CD4-positive, alpha-beta T cell (primary cell): ENCODE measurements at regions not wholly inside any gene's neighbourhood (a gene's known extent, or its start where the extent isn't known, plus 50 kb on each side); places are given as distances from the start of the nearest gene placed in this dataset.

Experiments used
- ATAC-seq: fragments of 200-7000 bp; cut with Tn5 transposase; one replicate; pipeline ENCODE4 v1.10.0; 2022; ENCODE audit warnings: mild to moderate bottlenecking; ENCODE audit not compliant: poor library complexity
- CTCF ChIA-PET: fragments of 350-600 bp; sonication (Branson Sonifier 250); formaldehyde crosslinking; loops from one replicate; lab custom pipeline; 2021; ENCODE audit warnings: antibody characterized with exemption, inconsistent platforms; lab: Charles Lee
- POLR2A ChIA-PET: fragments of 350-600 bp; sonication (Branson Sonifier 250); formaldehyde crosslinking; loops from one replicate; lab custom pipeline; 2021; ENCODE audit warnings: antibody characterized with exemption, inconsistent platforms; lab: Charles Lee
- DNase-seq, 14 experiments: peaks; one replicate each; pipeline ENCODE4 v3.0.0-alpha.2; 2013 to 2020; ENCODE audit warnings: mixed read lengths in 2 of 14
- H3K27ac ChIP-seq, 2 donors: one replicate each; pipeline versions ENCODE4 v1.5.1 to v1.7.0; 2013; ENCODE audit warnings: low read length in 2 of 2, low read depth in 1 of 2, mild to moderate bottlenecking in 1 of 2
- H3K27me3 ChIP-seq, 2 experiments: 1 replicate in 1 of 2; 2 replicates in 1 of 2; pipeline versions ENCODE4 v1.6.1 to v1.7.0; 2013; ENCODE audit warnings: low read length in 2 of 2, control low read depth in 1 of 2, mild to moderate bottlenecking in 1 of 2, moderate library complexity in 1 of 2; ENCODE audit not compliant: insufficient read depth in 2 of 2, control insufficient read depth in 1 of 2
- H3K36me3 ChIP-seq: one replicate; pipeline ENCODE4 v1.6.1; 2013; ENCODE audit warnings: low read length, control low read depth; ENCODE audit not compliant: insufficient read depth
- H3K4me1 ChIP-seq: one replicate; pipeline ENCODE4 v1.6.1; 2013; ENCODE audit warnings: low read length, control low read depth; ENCODE audit not compliant: insufficient read depth
- H3K4me3 ChIP-seq: one replicate; pipeline ENCODE4 v1.5.1; 2013; ENCODE audit warnings: mild to moderate bottlenecking, low read length, moderate library complexity
- H3K9me3 ChIP-seq, 2 experiments: 1 replicate in 1 of 2; 2 replicates in 1 of 2; pipeline versions ENCODE4 v1.6.1 to v1.7.0; 2013; ENCODE audit warnings: low read length in 2 of 2, mild to moderate bottlenecking in 2 of 2, control low read depth in 1 of 2, moderate library complexity in 1 of 2; ENCODE audit not compliant: control insufficient read depth in 1 of 2, insufficient read depth in 1 of 2
- H3K27ac Mint-ChIP-seq: one replicate; pipeline ENCODE4 v1.8.0; 2020; ENCODE audit warnings: mixed read lengths
- H3K27me3 Mint-ChIP-seq: one replicate; pipeline ENCODE4 v1.8.0; 2021; ENCODE audit warnings: mixed read lengths
- H3K36me3 Mint-ChIP-seq: one replicate; pipeline ENCODE4 v1.8.0; 2021; ENCODE audit warnings: low read depth, mixed read lengths
- H3K4me1 Mint-ChIP-seq: one replicate; pipeline ENCODE4 v1.8.0; 2021; ENCODE audit warnings: low read depth, mixed read lengths
- H3K4me3 Mint-ChIP-seq: one replicate; pipeline ENCODE4 v1.8.0; 2020; ENCODE audit warnings: mild to moderate bottlenecking, mixed read lengths
- H3K9me3 Mint-ChIP-seq: one replicate; pipeline ENCODE4 v1.8.0; 2020; ENCODE audit warnings: mixed read lengths
- CTCF ChIP-seq: fragments of 200-600 bp; IDR thresholded peaks from one replicate; pipeline ENCODE4 v1.8.0; 2022; ENCODE audit warnings: antibody characterized with exemption, mild to moderate bottlenecking
- intact Hi-C, 2 experiments: fragments of 100-400 bp; cut with DNase I in 1 of 2; cut with micrococcal nuclease in 1 of 2; formaldehyde crosslinking; loops; one replicate each; pipeline versions ENCODE4 v1.15.1 to v1.9.0; 2023 to 2025; cut with DNase I, micrococcal nuclease

GRCh38 chr13:97822377-97822776, 131.1 kb upstream of the IPO5 start:
- H3K4me1 Mint-ChIP-seq: no peaks in the 10 kb centered on the region
- H3K27me3 ChIP-seq: no peaks in the 10 kb centered on the region
- no peak for ATAC-seq
- no peaks in the 10 kb centered on the region for H3K36me3 ChIP-seq
- H3K9me3 Mint-ChIP-seq: no peaks in the 10 kb centered on the region
- H3K4me1 ChIP-seq: no peaks in the 10 kb centered on the region
- no peak for TF ChIP-seq CTCF
- CTCF ChIA-PET: no interaction called here
- POLR2A ChIA-PET: no interaction called here
- intact Hi-C loops: no loop called here
- H3K27me3 Mint-ChIP-seq: peaks cover 24% of the 10 kb centered on the region
- no peak overlapping the region for H3K27ac Mint-ChIP-seq
- no peak for DNase-seq
- no peak overlapping the region for H3K27ac ChIP-seq
- H3K36me3 Mint-ChIP-seq: no peaks in the 10 kb centered on the region
- H3K9me3 ChIP-seq: peaks cover 0 to 5% of the 10 kb centered on the region in 2 experiments
- H3K4me3 Mint-ChIP-seq: no peak overlapping the region
- H3K4me3 ChIP-seq: no peak overlapping the region

GRCh38 chr13:97826421-97827012, 127.0 kb upstream of the IPO5 start:
- Mint-ChIP-seq H3K27me3 (peaks cover 16% of the 10 kb centered on the region), H3K4me1 (no peaks in the 10 kb centered on the region), H3K27ac (no peak overlapping the region), H3K9me3 (no peaks in the 10 kb centered on the region), H3K4me3 (no peak overlapping the region), H3K36me3 (no peaks in the 10 kb centered on the region)
- intact Hi-C loops: no loop called here
- ChIA-PET CTCF (no interaction called here), POLR2A (no interaction called here)
- no peaks in the 10 kb centered on the region for H3K4me1 ChIP-seq
- DNase-seq (no peak), ATAC-seq (no peak)
- H3K9me3 ChIP-seq: no peaks in the 10 kb centered on the region
- H3K4me3 ChIP-seq: no peak overlapping the region
- H3K27me3 ChIP-seq: no peaks in the 10 kb centered on the region
- H3K27ac ChIP-seq: no peak overlapping the region
- H3K36me3 ChIP-seq: no peaks in the 10 kb centered on the region
- no peak for TF ChIP-seq CTCF

GRCh38 chr13:97834250-97834649, 119.2 kb upstream of the IPO5 start:
- Histone ChIP-seq H3K4me3 (no peak overlapping the region), H3K9me3 (no peaks in the 10 kb centered on the region), H3K27ac (no peak overlapping the region), H3K27me3 (no peaks in the 10 kb centered on the region), H3K4me1 (no peaks in the 10 kb centered on the region), H3K36me3 (no peaks in the 10 kb centered on the region)
- ChIA-PET CTCF (no interaction called here), POLR2A (no interaction called here)
- no peak for TF ChIP-seq CTCF
- Mint-ChIP-seq H3K4me1 (no peaks in the 10 kb centered on the region), H3K27ac (no peak overlapping the region), H3K36me3 (no peaks in the 10 kb centered on the region), H3K9me3 (peaks cover 5% of the 10 kb centered on the region), H3K4me3 (no peak overlapping the region), H3K27me3 (no peaks in the 10 kb centered on the region)
- DNase-seq (no peak), ATAC-seq (no peak)
- intact Hi-C loops: no loop called here
